ENCODE measurements at regions not wholly inside any gene's neighbourhood (a gene's known extent, or its start where the extent isn't known, plus 50 kb on each side); places are given as distances from the start of the nearest gene placed in this dataset.

DNA sequence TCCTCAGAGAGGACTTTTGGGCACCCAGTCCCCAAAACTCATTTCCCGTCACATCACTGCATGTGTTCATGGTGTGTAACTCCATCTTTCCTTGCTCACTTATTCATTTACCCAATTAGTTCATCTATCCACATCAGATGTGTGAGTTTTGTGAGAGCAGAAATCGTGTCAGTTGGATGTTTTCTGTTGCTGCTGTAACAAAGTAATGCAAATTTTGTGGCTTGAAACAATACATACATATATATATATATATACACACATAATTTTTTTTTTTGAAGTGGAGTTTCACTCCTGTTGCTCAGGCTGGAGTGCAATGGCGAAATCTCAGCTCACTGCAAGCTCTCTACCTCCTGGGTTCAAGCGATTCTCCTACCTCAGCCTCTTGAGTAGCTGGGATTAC is 70.5 kb upstream of the BOD1 start:
- TF ChIP-seq, protein P1, sequence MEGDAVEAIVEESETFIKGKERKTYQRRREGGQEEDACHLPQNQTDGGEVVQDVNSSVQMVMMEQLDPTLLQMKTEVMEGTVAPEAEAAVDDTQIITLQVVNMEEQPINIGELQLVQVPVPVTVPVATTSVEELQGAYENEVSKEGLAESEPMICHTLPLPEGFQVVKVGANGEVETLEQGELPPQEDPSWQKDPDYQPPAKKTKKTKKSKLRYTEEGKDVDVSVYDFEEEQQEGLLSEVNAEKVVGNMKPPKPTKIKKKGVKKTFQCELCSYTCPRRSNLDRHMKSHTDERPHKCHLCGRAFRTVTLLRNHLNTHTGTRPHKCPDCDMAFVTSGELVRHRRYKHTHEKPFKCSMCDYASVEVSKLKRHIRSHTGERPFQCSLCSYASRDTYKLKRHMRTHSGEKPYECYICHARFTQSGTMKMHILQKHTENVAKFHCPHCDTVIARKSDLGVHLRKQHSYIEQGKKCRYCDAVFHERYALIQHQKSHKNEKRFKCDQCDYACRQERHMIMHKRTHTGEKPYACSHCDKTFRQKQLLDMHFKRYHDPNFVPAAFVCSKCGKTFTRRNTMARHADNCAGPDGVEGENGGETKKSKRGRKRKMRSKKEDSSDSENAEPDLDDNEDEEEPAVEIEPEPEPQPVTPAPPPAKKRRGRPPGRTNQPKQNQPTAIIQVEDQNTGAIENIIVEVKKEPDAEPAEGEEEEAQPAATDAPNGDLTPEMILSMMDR (IDR thresholded peaks at IDR 0.05), result no peak
- TF ChIP-seq POLR2AphosphoS5 (IDR thresholded peaks at IDR 0.05), result no peak
- no peak for TF ChIP-seq POLR2A (IDR thresholded peaks at IDR 0.05)

Measured in upper lobe of left lung (tissue), 4 donors.